Testis (tissue), 2 donors: ENCODE measurements at regions not wholly inside any gene's neighbourhood (a gene's known extent, or its start where the extent isn't known, plus 50 kb on each side); places are given as distances from the start of the nearest gene placed in this dataset.
"Not testable (repeated sequence)": the region's sequence is repeated elsewhere in the genome, so short reads cannot be mapped to it uniquely, and the experiment has no call there.

Source experiments
- CTCF ChIP-seq, 3 experiments: fragments of 450-650 bp in 2 of 3; fragments of 200-600 bp in 1 of 3; sonication (generic) in 1 of 3; IDR thresholded peaks; one replicate each; pipeline ENCODE4 v1.5.1; 2016 to 2019; ENCODE audit warnings: antibody characterized with exemption in 3 of 3, mild to moderate bottlenecking in 2 of 3, moderate library complexity in 1 of 3
- POLR2A ChIP-seq: fragments of 450-650 bp; IDR thresholded peaks from one replicate; pipeline ENCODE4 v1.6.1; 2017; ENCODE audit warnings: antibody characterized with exemption, mild to moderate bottlenecking, moderate library complexity

GRCh38 chr9:42384585-42384984 is 201.1 kb downstream of the SPATA31A6 start:
- not testable (repeated sequence) for TF ChIP-seq CTCF (IDR thresholded peaks at IDR 0.05); POLR2A
